HEK293 (cell line): ENCODE measurements at regions not wholly inside any gene's neighbourhood (a gene's known extent, or its start where the extent isn't known, plus 50 kb on each side); places are given as distances from the start of the nearest gene placed in this dataset.
A peak's percentile ranks its signal among the peaks of the same experiment; 100 is the strongest.

Experiments used
- CTCF ChIA-PET: fragments of 350-600 bp; formaldehyde crosslinking; extraction: SDS; loops from one replicate; lab custom pipeline; 2021; ENCODE audit warnings: antibody characterized with exemption; lab: Yijun Ruan, JAX
- POLR2A ChIA-PET: fragments of 300-600 bp; formaldehyde crosslinking; extraction: SDS; loops from one replicate; lab custom pipeline; 2020; ENCODE audit warnings: antibody characterized with exemption, inconsistent platforms; lab: Yijun Ruan, JAX
- H3K27ac ChIP-seq: fragments of 200-500 bp; sonication (Bioruptor generic); 2 replicates; pipeline ENCODE4 v1.5.1; 2014; ENCODE audit warnings: low read depth, low read length, control low read depth, inconsistent platforms; ENCODE audit errors: extremely low read depth
- H3K36me3 ChIP-seq, 2 experiments: fragments of 200-500 bp in 1 of 2; sonication (Bioruptor generic) in 1 of 2; 1 replicate in 1 of 2; 2 replicates in 1 of 2; pipeline ENCODE4 v1.5.1; 2014 to 2017; ENCODE audit warnings: inconsistent platforms in 2 of 2, low read length in 2 of 2; ENCODE audit not compliant: control insufficient read depth in 2 of 2, insufficient read depth in 1 of 2
- H3K4me1 ChIP-seq: fragments of 200-500 bp; sonication (Bioruptor generic); 2 replicates; pipeline ENCODE4 v1.5.1; 2014; ENCODE audit warnings: mild to moderate bottlenecking, low read length, inconsistent platforms; ENCODE audit not compliant: control insufficient read depth, insufficient read depth
- H3K4me3 ChIP-seq: 2 replicates; pipeline ENCODE4 v1.5.1; 2011; ENCODE audit warnings: low read depth, mild to moderate bottlenecking, control low read depth, low read length, moderate library complexity
- H3K9me3 ChIP-seq: fragments of 200-500 bp; sonication (Bioruptor generic); 2 replicates; pipeline ENCODE4 v1.5.1; 2014; ENCODE audit warnings: low read depth, low read length, inconsistent platforms; ENCODE audit not compliant: control insufficient read depth, insufficient read depth
- MYNN ChIP-seq: fragments of 450-650 bp; formaldehyde crosslinking; IDR thresholded peaks from 2 replicates; pipeline ENCODE4 v1.5.1; 2016; ENCODE audit warnings: missing biosample characterization, missing genetic modification characterization, borderline replicate concordance
- OSR2 ChIP-seq: fragments of 450-650 bp; formaldehyde crosslinking; IDR thresholded peaks from 2 replicates; pipeline ENCODE4 v1.5.1; 2016; ENCODE audit warnings: missing biosample characterization, missing genetic modification characterization
- SETDB1 ChIP-seq: IDR thresholded peaks from one replicate; pipeline ENCODE4 v1.6.1; 2017; ENCODE audit warnings: mild to moderate bottlenecking, low read length, moderate library complexity, mixed read lengths; ENCODE audit not compliant: insufficient read length
- TRIM28 ChIP-seq: IDR thresholded peaks from 2 replicates; pipeline ENCODE4 v1.6.1; 2011; ENCODE audit warnings: low read length, control low read depth, borderline replicate concordance
- YY2 ChIP-seq: fragments of 450-650 bp; formaldehyde crosslinking; IDR thresholded peaks from 2 replicates; pipeline ENCODE4 v1.5.1; 2016; ENCODE audit warnings: missing biosample characterization, missing genetic modification characterization
- ZBTB20 ChIP-seq: fragments of 450-650 bp; formaldehyde crosslinking; IDR thresholded peaks from 2 replicates; pipeline ENCODE4 v1.5.1; 2016; ENCODE audit warnings: missing biosample characterization, missing genetic modification characterization
- ZNF114 ChIP-seq: fragments of 450-650 bp; formaldehyde crosslinking; IDR thresholded peaks from 2 replicates; pipeline ENCODE4 v1.5.0; 2017; ENCODE audit warnings: missing biosample characterization, missing genetic modification characterization
- ZNF132 ChIP-seq: fragments of 450-650 bp; formaldehyde crosslinking; IDR thresholded peaks from 2 replicates; pipeline ENCODE4 v1.5.1; 2017; ENCODE audit warnings: missing biosample characterization, missing genetic modification characterization, borderline replicate concordance
- ZNF169 ChIP-seq: fragments of 450-650 bp; formaldehyde crosslinking; IDR thresholded peaks from 2 replicates; pipeline ENCODE4 v1.5.1; 2016; ENCODE audit warnings: missing biosample characterization, missing genetic modification characterization
- ZNF19 ChIP-seq: fragments of 450-650 bp; formaldehyde crosslinking; IDR thresholded peaks from 2 replicates; pipeline ENCODE4; 2016; ENCODE audit warnings: missing biosample characterization, missing genetic modification characterization, low read depth
- ZNF266 ChIP-seq: fragments of 450-650 bp; formaldehyde crosslinking; IDR thresholded peaks from 2 replicates; pipeline ENCODE4 v1.5.1; 2016; ENCODE audit warnings: missing biosample characterization, missing genetic modification characterization, low read depth
- ZNF302 ChIP-seq: fragments of 450-650 bp; formaldehyde crosslinking; IDR thresholded peaks from 2 replicates; pipeline ENCODE4 v1.5.1; 2016; ENCODE audit warnings: missing biosample characterization, missing genetic modification characterization, low read depth
- ZNF391 ChIP-seq: fragments of 450-650 bp; formaldehyde crosslinking; IDR thresholded peaks from 2 replicates; pipeline ENCODE4 v1.5.1; 2016; ENCODE audit warnings: low read depth, missing biosample characterization, missing genetic modification characterization, borderline replicate concordance
- ZNF423 ChIP-seq: fragments of 450-650 bp; formaldehyde crosslinking; IDR thresholded peaks from 2 replicates; pipeline ENCODE4 v1.5.1; 2016; ENCODE audit warnings: missing biosample characterization, missing genetic modification characterization
- ZNF571 ChIP-seq: fragments of 450-650 bp; formaldehyde crosslinking; IDR thresholded peaks from 2 replicates; pipeline ENCODE4 v1.5.0; 2017; ENCODE audit warnings: missing biosample characterization, missing genetic modification characterization
- ZNF677 ChIP-seq: fragments of 450-650 bp; IDR thresholded peaks from 2 replicates; pipeline ENCODE4 v1.5.0; 2018; ENCODE audit warnings: missing biosample characterization, mild to moderate bottlenecking, missing genetic modification characterization, moderate library complexity
- ZSCAN30 ChIP-seq: fragments of 450-650 bp; IDR thresholded peaks from 2 replicates; pipeline ENCODE4 v1.5.1; 2018; ENCODE audit warnings: missing biosample characterization, mild to moderate bottlenecking, missing genetic modification characterization, moderate library complexity
- TF ChIP-seq, protein P1 (sequence below): fragments of 450-650 bp; formaldehyde crosslinking; IDR thresholded peaks from 2 replicates; pipeline ENCODE4 v1.5.1; 2016; ENCODE audit warnings: missing biosample characterization, missing genetic modification characterization

GRCh38 chr6:104166055-104166668 lies 693.6 kb downstream of the HACE1 start:
- Histone ChIP-seq H3K36me3 (no peaks in the 10 kb centered on the region), H3K4me3 (no peak overlapping the region), H3K27ac (no peak overlapping the region), H3K9me3 (no peaks in the 10 kb centered on the region), H3K4me1 (no peaks in the 10 kb centered on the region)
- CTCF ChIA-PET, result no interaction called here
- TF ChIP-seq TRIM28 (0 out of 2 replicates have a peak, but pooled peaks have one; percentile 28), OSR2 (tag by site-specific recombination) (no peak), SETDB1 (peak; percentile 89), MYNN (tag by site-specific recombination) (no peak)
- POLR2A ChIA-PET, result no interaction called here

DNA sequence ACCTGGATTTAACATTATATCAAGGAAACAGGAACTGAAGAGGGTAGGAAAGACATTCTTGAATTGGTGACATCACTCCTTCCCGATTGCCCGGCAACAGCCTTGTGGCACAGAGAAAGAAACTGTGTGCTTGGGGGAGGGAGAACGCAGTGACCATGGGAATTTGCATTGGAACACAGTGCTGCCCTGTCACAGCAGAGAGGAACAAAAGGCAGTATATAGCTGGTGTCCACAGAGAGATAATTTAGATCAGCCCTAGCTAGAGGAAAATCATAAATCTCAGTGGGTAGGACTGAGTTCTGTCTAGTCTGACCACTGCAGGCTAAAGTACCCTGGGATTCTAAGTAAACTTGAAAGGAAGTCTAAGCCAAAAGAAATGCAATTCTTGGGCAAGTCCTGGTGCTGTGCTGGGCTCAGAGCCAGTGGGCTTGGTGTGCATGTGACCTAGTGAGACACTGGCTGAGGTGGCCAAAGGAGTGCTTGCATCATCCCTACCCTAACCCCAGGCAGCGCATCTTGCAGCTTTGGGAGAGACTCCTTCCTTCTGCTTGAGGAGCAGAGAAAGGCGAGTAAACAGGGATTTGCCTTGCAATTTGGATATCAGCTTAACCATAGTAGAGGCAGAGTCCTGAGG lies 697.6 kb downstream of the HACE1 start:
- Histone ChIP-seq H3K4me3 (no peak overlapping the region), H3K4me1 (no peaks in the 10 kb centered on the region), H3K9me3 (no peaks in the 10 kb centered on the region), H3K27ac (no peak overlapping the region)
- ChIA-PET POLR2A (no interaction called here), CTCF (no interaction called here)
- TF ChIP-seq SETDB1 (peak; percentile 21), ZNF132 (no peak)
- TF ChIP-seq, all 188 proteins: peak for 1
- no peaks in the 10 kb centered on the region for H3K36me3 ChIP-seq

DNA sequence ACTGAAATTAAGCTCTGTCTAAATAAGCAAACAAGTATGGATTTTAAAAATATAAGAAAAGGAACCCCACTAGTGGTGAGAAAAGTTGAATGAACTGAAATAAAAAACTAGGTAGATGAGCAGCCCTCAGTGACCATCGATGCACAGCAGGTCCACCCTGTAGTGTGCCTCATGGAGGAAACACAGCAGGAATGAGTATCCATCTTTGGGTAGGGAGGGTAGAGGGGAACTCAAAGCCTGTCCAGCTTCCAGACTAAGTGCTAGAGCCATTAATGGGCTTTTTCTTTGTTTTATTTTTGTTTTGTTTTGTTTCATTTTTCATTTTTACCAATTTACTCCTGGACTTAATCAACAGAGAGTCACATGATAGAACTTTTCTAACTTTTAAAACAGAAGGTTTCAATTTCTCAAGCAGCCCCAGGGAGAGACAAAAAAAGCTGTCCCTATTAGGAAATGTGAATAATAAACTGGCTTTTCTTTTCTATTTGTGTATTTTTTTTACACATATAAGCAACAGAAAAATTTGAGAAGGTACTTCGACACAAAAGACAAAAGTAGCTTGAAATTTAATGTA lies 700.6 kb downstream of the HACE1 start:
- no peaks in the 10 kb centered on the region for H3K9me3 ChIP-seq
- POLR2A ChIA-PET, result no interaction called here
- H3K4me3 ChIP-seq, result no peak overlapping the region
- TF ChIP-seq ZNF677 (no peak), YY2 (no peak), ZNF423 (no peak), ZNF571 (no peak), ZNF266 (tag by site-specific recombination) (no peak)
- H3K27ac ChIP-seq, result no peak overlapping the region
- H3K36me3 ChIP-seq, result no peaks in the 10 kb centered on the region
- no peaks in the 10 kb centered on the region for H3K4me1 ChIP-seq
- CTCF ChIA-PET, result no interaction called here

DNA sequence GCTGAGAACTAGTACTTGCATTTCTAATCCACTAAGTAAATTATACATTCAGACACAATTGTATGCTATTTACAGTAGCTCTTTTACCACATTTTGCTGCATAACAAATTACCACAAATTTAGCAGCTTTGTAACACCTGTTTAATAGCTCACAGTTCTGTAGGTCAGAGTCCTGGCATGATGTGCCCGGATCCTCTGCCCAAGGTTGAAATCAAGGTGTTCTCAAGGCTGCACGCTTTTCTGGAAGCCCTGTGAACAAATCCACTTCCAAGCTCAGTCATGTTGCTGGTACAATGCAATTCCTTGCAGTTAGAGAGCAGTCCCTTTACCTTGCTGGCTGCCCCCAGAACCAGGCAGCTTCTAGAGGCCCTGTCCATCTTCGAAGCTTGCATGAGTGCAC lies 716.0 kb downstream of the HACE1 start:
- ChIA-PET CTCF (no interaction called here), POLR2A (no interaction called here)
- Histone ChIP-seq H3K36me3 (no peaks in the 10 kb centered on the region), H3K27ac (no peak overlapping the region), H3K4me1 (no peaks in the 10 kb centered on the region), H3K4me3 (no peak overlapping the region), H3K9me3 (no peaks in the 10 kb centered on the region)
- TF ChIP-seq, protein P1, sequence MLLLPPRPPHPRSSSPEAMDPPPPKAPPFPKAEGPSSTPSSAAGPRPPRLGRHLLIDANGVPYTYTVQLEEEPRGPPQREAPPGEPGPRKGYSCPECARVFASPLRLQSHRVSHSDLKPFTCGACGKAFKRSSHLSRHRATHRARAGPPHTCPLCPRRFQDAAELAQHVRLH (tag by site-specific recombination), result no peak
- TF ChIP-seq ZNF302 (tag by site-specific recombination) (no peak), ZSCAN30 (no peak), ZBTB20 (no peak), ZNF169 (no peak), ZNF114 (tag by site-specific recombination) (no peak), ZNF19 (no peak), ZNF391 (tag by site-specific recombination) (no peak)
